ENCODE measurements at regions not wholly inside any gene's neighbourhood (a gene's known extent, or its start where the extent isn't known, plus 50 kb on each side); places are given as distances from the start of the nearest gene placed in this dataset.

- no peak for DNase-seq (ENCODE audit: low read depth)
- no peak overlapping the region for H3K4me3 ChIP-seq (ENCODE audit: low read depth, low read length)
These were observed 432.6 kb downstream of the MMUT start for GRCh38 chr6:49030251-49031020.

GRCh38 chr6:49027644-49028043 lies 435.4 kb downstream of the MMUT start:
- no peak overlapping the region for H3K4me3 ChIP-seq (ENCODE audit: low read depth, low read length)
- DNase-seq (ENCODE audit: low read depth), result no peak
- TF ChIP-seq, protein P1, sequence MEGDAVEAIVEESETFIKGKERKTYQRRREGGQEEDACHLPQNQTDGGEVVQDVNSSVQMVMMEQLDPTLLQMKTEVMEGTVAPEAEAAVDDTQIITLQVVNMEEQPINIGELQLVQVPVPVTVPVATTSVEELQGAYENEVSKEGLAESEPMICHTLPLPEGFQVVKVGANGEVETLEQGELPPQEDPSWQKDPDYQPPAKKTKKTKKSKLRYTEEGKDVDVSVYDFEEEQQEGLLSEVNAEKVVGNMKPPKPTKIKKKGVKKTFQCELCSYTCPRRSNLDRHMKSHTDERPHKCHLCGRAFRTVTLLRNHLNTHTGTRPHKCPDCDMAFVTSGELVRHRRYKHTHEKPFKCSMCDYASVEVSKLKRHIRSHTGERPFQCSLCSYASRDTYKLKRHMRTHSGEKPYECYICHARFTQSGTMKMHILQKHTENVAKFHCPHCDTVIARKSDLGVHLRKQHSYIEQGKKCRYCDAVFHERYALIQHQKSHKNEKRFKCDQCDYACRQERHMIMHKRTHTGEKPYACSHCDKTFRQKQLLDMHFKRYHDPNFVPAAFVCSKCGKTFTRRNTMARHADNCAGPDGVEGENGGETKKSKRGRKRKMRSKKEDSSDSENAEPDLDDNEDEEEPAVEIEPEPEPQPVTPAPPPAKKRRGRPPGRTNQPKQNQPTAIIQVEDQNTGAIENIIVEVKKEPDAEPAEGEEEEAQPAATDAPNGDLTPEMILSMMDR (IDR thresholded peaks at IDR 0.05; ENCODE audit: low read depth, low read length), result no peak
- TF ChIP-seq POLR2A (IDR thresholded peaks at IDR 0.05; ENCODE audit: extremely low read depth, insufficient read length), result no peak
- TF ChIP-seq MYC (IDR thresholded peaks at IDR 0.05; ENCODE audit: low read depth, low read length), result no peak
- TF ChIP-seq MAX (IDR thresholded peaks at IDR 0.05; ENCODE audit: low read depth, low read length), result no peak

More at GRCh38 chr6:49030251-49031020, 432.6 kb downstream of the MMUT start:
- TF ChIP-seq MYC (IDR thresholded peaks at IDR 0.05; ENCODE audit: low read depth, low read length) (no peak), MAX (IDR thresholded peaks at IDR 0.05; ENCODE audit: low read depth, low read length) (no peak), POLR2A (IDR thresholded peaks at IDR 0.05; ENCODE audit: extremely low read depth, insufficient read length) (no peak)
- TF ChIP-seq, protein P1 (IDR thresholded peaks at IDR 0.05; ENCODE audit: low read depth, low read length), result no peak

DNA sequence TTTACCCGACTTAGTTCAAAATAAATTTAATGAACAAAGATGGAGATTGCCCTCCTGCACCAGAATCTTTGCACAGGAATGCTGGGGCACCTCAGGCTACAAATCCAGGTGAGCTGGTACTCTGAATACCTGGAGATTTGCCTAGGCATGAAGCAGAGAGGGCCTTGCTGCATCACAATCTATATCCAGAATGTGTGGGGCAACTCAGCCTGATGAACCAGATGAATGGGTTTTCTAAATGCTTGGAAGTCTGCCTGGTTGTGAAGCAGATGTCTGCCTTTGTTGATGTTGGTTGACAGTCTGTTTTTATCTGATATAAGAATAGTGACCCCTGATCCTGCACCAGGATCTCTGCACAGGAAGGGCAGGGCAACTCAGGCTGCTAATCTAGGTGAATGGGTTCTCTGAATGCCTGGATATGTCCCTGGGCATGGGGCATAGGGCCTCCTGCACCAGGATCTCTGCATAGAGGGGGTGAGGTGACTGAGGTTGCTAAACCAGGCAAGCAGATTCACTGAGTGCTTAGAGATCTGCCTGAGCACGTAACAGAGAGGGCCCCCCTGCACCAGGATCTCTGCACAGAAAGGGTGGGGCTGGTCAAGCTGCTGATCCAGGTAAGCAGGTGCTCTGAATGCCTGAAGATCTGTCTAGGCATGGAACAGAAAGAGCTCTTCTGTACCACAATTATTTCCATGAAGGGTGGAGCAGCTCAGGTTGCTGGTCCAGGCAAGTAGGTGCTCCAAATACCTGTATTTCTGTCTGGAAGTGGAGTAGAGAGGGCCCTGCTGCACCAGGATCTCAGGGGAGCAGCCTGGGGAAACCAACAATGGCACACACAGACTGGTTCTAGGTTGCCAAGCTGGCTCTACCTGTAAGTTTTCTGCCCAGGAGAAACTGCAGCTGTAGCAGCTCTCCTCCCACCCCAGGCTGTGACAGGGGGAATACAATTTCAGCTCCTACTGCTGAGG lies 437.5 kb downstream of the MMUT start:
- DNase-seq (ENCODE audit: low read depth), result no peak

GRCh38 chr6:49004801-49005200 lies 458.3 kb downstream of the MMUT start:
- no peak for DNase-seq (ENCODE audit: low read depth)
- H3K4me3 ChIP-seq (ENCODE audit: low read depth, low read length), result no peak overlapping the region

More for the DNA sequence above, 437.5 kb downstream of the MMUT start:
- H3K4me3 ChIP-seq (ENCODE audit: low read depth, low read length), result no peak overlapping the region
- TF ChIP-seq, protein P1 (IDR thresholded peaks at IDR 0.05; ENCODE audit: low read depth, low read length), result no peak
- no peak for TF ChIP-seq MAX (IDR thresholded peaks at IDR 0.05; ENCODE audit: low read depth, low read length)

DNA sequence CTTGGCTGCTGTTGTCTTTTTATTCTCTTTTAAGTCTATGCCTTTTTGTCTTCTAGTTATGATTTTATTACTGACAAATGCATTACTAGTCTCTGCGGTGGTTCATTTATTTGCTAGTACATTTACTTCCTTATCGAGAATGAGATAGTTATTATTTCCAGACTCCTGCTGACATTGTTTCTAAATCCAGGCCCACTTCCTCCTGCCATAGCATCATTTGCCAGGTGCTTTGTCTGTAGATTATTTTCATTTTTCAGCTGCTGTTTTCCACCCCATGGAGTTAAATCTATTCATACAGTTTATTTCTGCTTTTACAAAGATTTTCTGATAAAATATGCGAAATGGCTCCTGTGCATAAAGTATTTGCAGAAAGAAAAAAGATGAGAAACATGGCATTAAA lies 459.7 kb downstream of the MMUT start:
- no peak for TF ChIP-seq MYC (IDR thresholded peaks at IDR 0.05; ENCODE audit: low read depth, low read length)
- TF ChIP-seq, protein P1 (IDR thresholded peaks at IDR 0.05; ENCODE audit: low read depth, low read length), result no peak
- TF ChIP-seq MAX (IDR thresholded peaks at IDR 0.05; ENCODE audit: low read depth, low read length), result no peak
- TF ChIP-seq POLR2A (IDR thresholded peaks at IDR 0.05; ENCODE audit: extremely low read depth, insufficient read length), result no peak
- no peak for DNase-seq (ENCODE audit: low read depth)
- no peak overlapping the region for H3K4me3 ChIP-seq (ENCODE audit: low read depth, low read length)

More at GRCh38 chr6:49004801-49005200, 458.3 kb downstream of the MMUT start:
- TF ChIP-seq, protein P1 (IDR thresholded peaks at IDR 0.05; ENCODE audit: low read depth, low read length), result no peak
- no peak for TF ChIP-seq MYC (IDR thresholded peaks at IDR 0.05; ENCODE audit: low read depth, low read length)
- no peak for TF ChIP-seq POLR2A (IDR thresholded peaks at IDR 0.05; ENCODE audit: extremely low read depth, insufficient read length)
- TF ChIP-seq MAX (IDR thresholded peaks at IDR 0.05; ENCODE audit: low read depth, low read length), result no peak

All from NB4 (cell line).